ENCODE measurements at regions not wholly inside any gene's neighbourhood (a gene's known extent, or its start where the extent isn't known, plus 50 kb on each side); places are given as distances from the start of the nearest gene placed in this dataset.

DNA sequence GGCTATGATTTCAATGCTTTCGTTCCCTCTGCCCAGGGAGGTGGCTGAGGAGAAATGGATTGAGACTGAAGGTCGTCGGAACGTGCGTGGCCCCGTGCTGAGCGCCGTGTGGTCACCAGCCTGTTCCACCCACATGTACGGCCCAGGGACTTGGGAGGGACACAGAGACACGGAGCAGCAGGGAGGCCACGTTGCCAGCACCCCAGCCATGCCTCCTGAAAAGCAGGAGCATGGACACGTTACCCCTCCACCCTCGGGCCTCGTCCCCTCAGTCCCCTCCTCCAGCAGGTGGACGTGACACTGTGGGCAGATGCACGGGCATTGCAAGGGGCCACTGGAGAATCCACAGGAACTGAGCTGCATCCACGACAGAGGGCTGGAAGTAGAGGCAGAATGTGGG is 133.1 kb upstream of the CST7 start:
- no peak for DNase-seq (ENCODE audit: low spot score)

- DNase-seq (ENCODE audit: low spot score) = no peak
Measured at GRCh38 chr20:24816431-24816830, 132.6 kb upstream of the CST7 start.

DNA sequence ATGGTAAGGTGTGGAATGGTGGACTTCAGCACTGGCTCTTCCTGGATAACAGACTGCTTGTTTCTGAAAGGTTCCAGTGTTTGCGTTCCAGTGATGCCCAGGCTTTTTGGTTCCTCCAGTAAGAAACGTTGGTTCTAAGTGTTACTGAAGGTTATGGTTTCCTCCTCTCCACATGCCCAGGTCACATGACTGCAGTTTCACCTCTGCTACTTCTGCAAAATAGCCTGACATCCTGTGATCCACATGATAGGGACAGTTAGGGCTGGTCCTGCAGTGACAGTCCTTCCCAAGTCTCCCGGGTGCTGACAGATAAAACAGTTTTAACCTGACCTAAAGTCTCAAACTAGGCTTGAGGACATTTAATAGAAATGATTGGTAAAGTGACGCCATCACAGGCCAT is 132.2 kb upstream of the CST7 start:
- no peak for DNase-seq (ENCODE audit: low spot score)

GRCh38 chr20:24817351-24817750 is 131.7 kb upstream of the CST7 start:
- no peak for DNase-seq (ENCODE audit: low spot score)

GRCh38 chr20:24818056-24818455 is 131.0 kb upstream of the CST7 start:
- DNase-seq (ENCODE audit: low spot score) = no peak

- DNase-seq (ENCODE audit: low spot score) = no peak
Measured at GRCh38 chr20:24819331-24819965, 129.6 kb upstream of the CST7 start.

GRCh38 chr20:24820345-24820744 is 128.7 kb upstream of the CST7 start:
- no peak for DNase-seq (ENCODE audit: low spot score)

- peak; percentile 5 for DNase-seq (ENCODE audit: low spot score)
Measured at GRCh38 chr20:24821391-24821790, 127.7 kb upstream of the CST7 start.

GRCh38 chr20:24823176-24823784 is 125.8 kb upstream of the CST7 start:
- peak; percentile 33 for DNase-seq (ENCODE audit: low spot score)

DNA sequence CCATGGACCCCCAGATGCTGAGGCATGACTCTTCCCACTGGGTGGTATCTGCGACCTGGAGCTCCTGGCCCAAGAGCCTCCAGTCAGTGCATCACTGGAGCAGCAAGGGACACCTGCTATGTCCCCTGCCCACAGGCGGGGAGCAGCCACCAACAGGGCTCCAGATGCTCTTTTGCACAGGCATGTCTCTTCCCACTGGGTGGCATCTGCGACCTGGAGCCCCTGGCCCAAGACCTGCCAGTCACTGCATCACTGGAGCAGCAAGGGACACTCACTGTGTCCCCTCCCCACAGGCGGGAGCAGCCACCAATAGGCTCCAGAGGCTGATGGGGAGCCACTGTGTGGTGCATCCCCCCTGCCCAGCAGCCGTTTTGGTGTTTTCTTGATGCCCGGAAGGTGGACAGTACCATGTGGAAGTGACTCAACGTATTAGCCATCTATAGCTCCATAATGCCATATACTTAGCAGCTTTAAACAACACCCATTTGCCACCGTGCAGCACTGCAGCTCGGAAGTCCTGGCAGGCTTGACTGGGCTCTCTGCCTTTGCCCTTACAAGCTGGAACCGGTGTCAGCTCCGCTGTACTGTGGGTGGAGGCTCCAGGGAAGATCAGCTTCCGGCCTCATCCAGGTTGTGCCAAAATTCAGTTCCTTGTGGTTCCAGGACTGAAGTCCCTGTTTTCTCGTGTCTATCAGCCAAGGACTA is 124.9 kb upstream of the CST7 start:
- peak; percentile 58 for DNase-seq (ENCODE audit: low spot score)

DNA sequence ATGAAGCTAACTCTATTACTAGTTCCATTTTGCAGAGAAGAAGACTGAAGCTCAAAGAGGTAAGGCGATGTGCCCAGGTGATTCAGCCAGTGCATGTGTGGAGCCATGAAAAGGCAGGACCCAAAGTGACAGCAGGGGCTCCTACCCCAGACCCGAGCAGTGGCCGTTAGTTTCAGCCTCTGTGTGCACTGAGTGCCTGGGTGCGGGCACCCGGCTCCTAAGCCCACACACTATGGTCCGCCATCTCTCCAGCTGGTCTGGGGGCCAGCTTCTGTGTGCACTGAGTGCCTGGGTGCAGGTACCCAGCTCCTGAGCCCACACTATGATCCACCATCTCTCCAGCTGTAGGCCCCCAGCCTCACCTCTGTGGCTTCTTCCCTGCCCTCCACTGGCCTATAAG is 123.5 kb upstream of the CST7 start:
- peak; percentile 46 for DNase-seq (ENCODE audit: low spot score)

DNA sequence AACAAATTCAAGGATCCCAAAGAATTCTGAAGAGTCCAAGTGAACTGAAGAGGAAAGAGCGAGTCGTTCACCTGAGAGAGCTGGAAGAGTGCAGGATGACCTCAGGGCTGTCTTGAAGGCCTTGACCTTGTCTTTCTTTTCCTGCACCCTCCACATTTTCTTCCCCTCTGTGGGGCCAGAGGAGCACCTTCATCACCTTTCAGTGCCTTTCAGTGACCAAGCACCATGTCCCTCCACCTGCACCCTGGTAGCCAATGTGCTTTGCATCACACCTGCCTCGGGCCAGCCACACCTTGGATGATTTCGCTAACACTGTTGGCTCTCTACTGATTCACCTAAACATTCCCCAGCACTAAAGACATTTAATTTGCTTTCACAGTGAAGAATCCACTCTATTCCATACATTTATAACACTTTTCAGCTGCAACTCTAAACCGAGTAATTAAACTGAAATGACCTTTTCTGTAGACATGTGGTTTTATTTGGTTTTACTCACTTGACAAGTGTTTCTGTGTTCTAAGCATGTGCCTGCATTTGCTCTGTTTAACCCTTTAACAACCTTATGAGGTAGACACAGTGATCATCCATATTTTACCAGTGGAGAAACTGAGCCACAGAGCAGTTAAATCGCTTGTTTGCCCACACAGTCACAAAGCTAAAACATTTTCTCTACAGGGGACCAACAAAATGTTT is 121.3 kb upstream of the CST7 start:
- no peak for DNase-seq (ENCODE audit: low spot score)

GRCh38 chr20:24828992-24829648 is 119.9 kb upstream of the CST7 start:
- DNase-seq (ENCODE audit: low spot score) = no peak

GRCh38 chr20:24829649-24830370 is 119.3 kb upstream of the CST7 start:
- no peak for DNase-seq (ENCODE audit: low spot score)

DNA sequence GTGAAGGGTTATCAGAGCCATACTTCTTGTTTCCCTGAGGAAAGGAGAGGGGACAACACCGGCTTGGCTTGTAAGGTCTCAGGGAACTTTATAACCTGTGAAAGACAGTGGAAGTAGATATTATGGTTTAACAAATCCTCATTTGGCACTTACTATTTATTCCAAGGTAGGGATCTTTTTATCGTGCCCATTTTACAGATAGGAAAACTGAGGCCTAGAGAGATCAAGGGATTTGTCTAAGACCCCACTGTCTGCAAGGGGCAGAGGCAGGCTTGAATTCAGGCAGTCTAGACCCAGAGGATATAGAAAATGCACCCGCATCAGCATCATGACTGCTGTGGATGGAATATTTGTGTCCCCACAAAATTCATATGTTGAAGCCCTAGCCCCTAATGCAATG is 118.4 kb upstream of the CST7 start:
- no peak for DNase-seq (ENCODE audit: low spot score)

- no peak for DNase-seq (ENCODE audit: low spot score)
Measured at GRCh38 chr20:24831232-24831631, 117.8 kb upstream of the CST7 start.

GRCh38 chr20:24832518-24832917 is 116.6 kb upstream of the CST7 start:
- no peak for DNase-seq (ENCODE audit: low spot score)

GRCh38 chr20:24833592-24833991 is 115.5 kb upstream of the CST7 start:
- no peak for DNase-seq (ENCODE audit: low spot score)

GRCh38 chr20:24834310-24834709 is 114.8 kb upstream of the CST7 start:
- no peak for DNase-seq (ENCODE audit: low spot score)

- DNase-seq (ENCODE audit: low spot score) = no peak
Measured at GRCh38 chr20:24835195-24835594, 113.9 kb upstream of the CST7 start.

GRCh38 chr20:24836041-24836533 is 113.0 kb upstream of the CST7 start:
- DNase-seq (ENCODE audit: low spot score) = no peak

Data from left forelimb (tissue), 1 donor.